Neural cell (in vitro differentiated cells): ENCODE measurements at regions not wholly inside any gene's neighbourhood (a gene's known extent, or its start where the extent isn't known, plus 50 kb on each side); places are given as distances from the start of the nearest gene placed in this dataset.

Source experiments
- H2AFZ ChIP-seq: fragments of 200-600, 300-800 bp; sonication (generic), shearing (Covaris generic); 2 replicates; pipeline ENCODE4 v1.6.0; 2014; ENCODE audit warnings: low read depth, mild to moderate bottlenecking, antibody characterized with exemption, low read length, moderate library complexity
- H3F3A ChIP-seq: fragments of 200-600 bp; shearing (Covaris generic); 2 replicates; pipeline ENCODE4 v1.6.1; 2016; ENCODE audit warnings: mild to moderate bottlenecking, moderate library complexity, mixed read lengths, antibody characterized with exemption, low read length; ENCODE audit not compliant: insufficient read depth, poor library complexity, severe bottlenecking
- H3K27ac ChIP-seq: fragments of 200-600, 300-800 bp; sonication (generic), shearing (Covaris generic); 2 replicates; pipeline ENCODE4 v1.5.1; 2014; ENCODE audit warnings: mild to moderate bottlenecking, low read length, moderate library complexity
- H3K27me3 ChIP-seq: fragments of 300-800, 200-600 bp; sonication (generic), shearing (Covaris generic); 2 replicates; pipeline ENCODE4 v1.6.0; 2014; ENCODE audit warnings: mild to moderate bottlenecking, low read depth, low read length, moderate library complexity; ENCODE audit not compliant: insufficient read depth
- H3K36me3 ChIP-seq: fragments of 300-800, 200-600 bp; sonication (generic), shearing (Covaris generic); 2 replicates; pipeline ENCODE4 v1.5.1; 2014; ENCODE audit warnings: mild to moderate bottlenecking, antibody characterized with exemption, low read length, moderate library complexity; ENCODE audit not compliant: insufficient read depth
- H3K4me2 ChIP-seq: fragments of 300-800, 200-600 bp; sonication (generic), shearing (Covaris generic); 2 replicates; pipeline ENCODE4 v1.6.0; 2014; ENCODE audit warnings: mild to moderate bottlenecking, low read length
- H3K4me3 ChIP-seq: fragments of 300-800, 200-600 bp; sonication (generic), shearing (Covaris generic); 2 replicates; pipeline ENCODE4 v1.5.1; 2014; ENCODE audit warnings: mild to moderate bottlenecking, low read length, moderate library complexity
- H3K79me2 ChIP-seq: fragments of 200-600 bp; shearing (Covaris generic); replicated peaks from 2 replicates; pipeline ENCODE4 v1.6.0; 2014; ENCODE audit warnings: mild to moderate bottlenecking, low read length, moderate library complexity; ENCODE audit not compliant: insufficient read depth
- H3K9ac ChIP-seq: fragments of 300-800, 200-600 bp; sonication (generic), shearing (Covaris generic); 2 replicates; pipeline ENCODE4 v1.6.1; 2016; ENCODE audit warnings: mild to moderate bottlenecking, low read length, mixed read lengths
- H3K9me2 ChIP-seq: fragments of 200-600 bp; shearing (Covaris generic); 2 replicates; pipeline ENCODE4 v1.6.1; 2016; ENCODE audit warnings: mild to moderate bottlenecking, low read length, mixed read lengths; ENCODE audit not compliant: insufficient read depth
- H3K9me3 ChIP-seq: fragments of 200-600, 300-800 bp; sonication (generic), shearing (Covaris generic); 2 replicates; pipeline ENCODE4 v1.6.1; 2016; ENCODE audit warnings: mild to moderate bottlenecking, mixed run types, low read length, moderate library complexity, mixed read lengths
- H4K20me1 ChIP-seq: fragments of 200-600 bp; shearing (Covaris generic); 2 replicates; pipeline ENCODE4 v1.6.1; 2016; ENCODE audit warnings: mild to moderate bottlenecking, mixed run types; ENCODE audit not compliant: insufficient read depth
- EP300 ChIP-seq: fragments of 450-650 bp; conservative IDR thresholded peaks from 2 replicates; pipeline ENCODE4 v1.6.1; 2014; ENCODE audit warnings: antibody characterized with exemption, mild to moderate bottlenecking, moderate library complexity; ENCODE audit not compliant: poor library complexity, severe bottlenecking
- EZH2 ChIP-seq: fragments of 200-600, 300-800 bp; shearing (Covaris generic), sonication (generic); IDR thresholded peaks from 2 replicates; pipeline ENCODE4 v1.6.1; 2014; ENCODE audit warnings: antibody characterized with exemption, low read length, borderline replicate concordance, mild to moderate bottlenecking; ENCODE audit not compliant: insufficient read depth, poor library complexity, severe bottlenecking
- MXI1 ChIP-seq: fragments of 450-650 bp; conservative IDR thresholded peaks from 2 replicates; pipeline ENCODE4 v1.6.1; 2014; ENCODE audit warnings: antibody characterized with exemption, mild to moderate bottlenecking; ENCODE audit not compliant: poor library complexity, severe bottlenecking
- POLR2AphosphoS5 ChIP-seq: IDR thresholded peaks from 2 replicates; pipeline ENCODE4 v1.6.1; 2012
- RAD21 ChIP-seq: fragments of 450-650 bp; conservative IDR thresholded peaks from 2 replicates; pipeline ENCODE4 v1.6.1; 2014; ENCODE audit warnings: antibody characterized with exemption, mild to moderate bottlenecking, moderate library complexity
- SMC3 ChIP-seq: fragments of 450-650 bp; conservative IDR thresholded peaks from 2 replicates; pipeline ENCODE4 v1.6.1; 2014; ENCODE audit warnings: antibody characterized with exemption, mild to moderate bottlenecking, moderate library complexity; ENCODE audit not compliant: poor library complexity
- TAF1 ChIP-seq: IDR thresholded peaks from 2 replicates; pipeline ENCODE4 v1.6.1; 2012; ENCODE audit warnings: low read depth
- TF ChIP-seq, protein P1 (sequence below): fragments of 450-650 bp; IDR thresholded peaks from 2 replicates; pipeline ENCODE4 v1.5.1; 2014; ENCODE audit warnings: antibody characterized with exemption, mild to moderate bottlenecking, moderate library complexity; ENCODE audit not compliant: poor library complexity, severe bottlenecking
- TF ChIP-seq, protein P2 (sequence below): IDR thresholded peaks from 2 replicates; pipeline ENCODE4 v1.6.1; 2012; ENCODE audit warnings: borderline replicate concordance

DNA sequence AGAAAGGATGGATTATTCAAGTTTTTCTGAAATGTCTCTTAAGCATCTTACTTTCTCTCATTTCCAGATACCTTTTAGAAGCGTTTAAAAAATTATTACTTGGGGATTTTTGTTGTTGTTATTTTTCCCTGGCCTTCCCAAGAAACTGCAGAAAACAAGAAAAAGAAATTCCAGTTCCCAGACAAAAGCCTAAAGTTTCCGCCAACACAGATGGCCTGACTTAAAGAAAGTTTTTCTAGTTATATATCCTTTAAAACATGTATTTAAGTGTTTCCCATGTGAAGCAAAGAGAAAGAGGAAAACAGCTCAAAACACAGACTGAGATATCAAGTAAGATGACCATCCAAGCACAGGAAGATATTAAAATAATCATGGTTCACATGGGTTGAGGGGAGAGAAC lies 401.7 kb upstream of the MAF start:
- H3K9me2 ChIP-seq, result no peaks in the 10 kb centered on the region
- no peaks in the 10 kb centered on the region for H3K36me3 ChIP-seq
- no peak overlapping the region for H3K4me2 ChIP-seq
- no peaks in the 10 kb centered on the region for H3F3A ChIP-seq
- no peaks in the 10 kb centered on the region for H3K9me3 ChIP-seq
- H3K4me3 ChIP-seq, result no peak overlapping the region
- H3K27ac ChIP-seq, result no peak overlapping the region
- no peak for TF ChIP-seq SMC3
- TF ChIP-seq, protein P1, sequence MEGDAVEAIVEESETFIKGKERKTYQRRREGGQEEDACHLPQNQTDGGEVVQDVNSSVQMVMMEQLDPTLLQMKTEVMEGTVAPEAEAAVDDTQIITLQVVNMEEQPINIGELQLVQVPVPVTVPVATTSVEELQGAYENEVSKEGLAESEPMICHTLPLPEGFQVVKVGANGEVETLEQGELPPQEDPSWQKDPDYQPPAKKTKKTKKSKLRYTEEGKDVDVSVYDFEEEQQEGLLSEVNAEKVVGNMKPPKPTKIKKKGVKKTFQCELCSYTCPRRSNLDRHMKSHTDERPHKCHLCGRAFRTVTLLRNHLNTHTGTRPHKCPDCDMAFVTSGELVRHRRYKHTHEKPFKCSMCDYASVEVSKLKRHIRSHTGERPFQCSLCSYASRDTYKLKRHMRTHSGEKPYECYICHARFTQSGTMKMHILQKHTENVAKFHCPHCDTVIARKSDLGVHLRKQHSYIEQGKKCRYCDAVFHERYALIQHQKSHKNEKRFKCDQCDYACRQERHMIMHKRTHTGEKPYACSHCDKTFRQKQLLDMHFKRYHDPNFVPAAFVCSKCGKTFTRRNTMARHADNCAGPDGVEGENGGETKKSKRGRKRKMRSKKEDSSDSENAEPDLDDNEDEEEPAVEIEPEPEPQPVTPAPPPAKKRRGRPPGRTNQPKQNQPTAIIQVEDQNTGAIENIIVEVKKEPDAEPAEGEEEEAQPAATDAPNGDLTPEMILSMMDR, result no peak
- no peak for TF ChIP-seq EZH2
- TF ChIP-seq MXI1, result no peak
- TF ChIP-seq TAF1, result no peak
- no peak for TF ChIP-seq RAD21
- TF ChIP-seq, protein P2, sequence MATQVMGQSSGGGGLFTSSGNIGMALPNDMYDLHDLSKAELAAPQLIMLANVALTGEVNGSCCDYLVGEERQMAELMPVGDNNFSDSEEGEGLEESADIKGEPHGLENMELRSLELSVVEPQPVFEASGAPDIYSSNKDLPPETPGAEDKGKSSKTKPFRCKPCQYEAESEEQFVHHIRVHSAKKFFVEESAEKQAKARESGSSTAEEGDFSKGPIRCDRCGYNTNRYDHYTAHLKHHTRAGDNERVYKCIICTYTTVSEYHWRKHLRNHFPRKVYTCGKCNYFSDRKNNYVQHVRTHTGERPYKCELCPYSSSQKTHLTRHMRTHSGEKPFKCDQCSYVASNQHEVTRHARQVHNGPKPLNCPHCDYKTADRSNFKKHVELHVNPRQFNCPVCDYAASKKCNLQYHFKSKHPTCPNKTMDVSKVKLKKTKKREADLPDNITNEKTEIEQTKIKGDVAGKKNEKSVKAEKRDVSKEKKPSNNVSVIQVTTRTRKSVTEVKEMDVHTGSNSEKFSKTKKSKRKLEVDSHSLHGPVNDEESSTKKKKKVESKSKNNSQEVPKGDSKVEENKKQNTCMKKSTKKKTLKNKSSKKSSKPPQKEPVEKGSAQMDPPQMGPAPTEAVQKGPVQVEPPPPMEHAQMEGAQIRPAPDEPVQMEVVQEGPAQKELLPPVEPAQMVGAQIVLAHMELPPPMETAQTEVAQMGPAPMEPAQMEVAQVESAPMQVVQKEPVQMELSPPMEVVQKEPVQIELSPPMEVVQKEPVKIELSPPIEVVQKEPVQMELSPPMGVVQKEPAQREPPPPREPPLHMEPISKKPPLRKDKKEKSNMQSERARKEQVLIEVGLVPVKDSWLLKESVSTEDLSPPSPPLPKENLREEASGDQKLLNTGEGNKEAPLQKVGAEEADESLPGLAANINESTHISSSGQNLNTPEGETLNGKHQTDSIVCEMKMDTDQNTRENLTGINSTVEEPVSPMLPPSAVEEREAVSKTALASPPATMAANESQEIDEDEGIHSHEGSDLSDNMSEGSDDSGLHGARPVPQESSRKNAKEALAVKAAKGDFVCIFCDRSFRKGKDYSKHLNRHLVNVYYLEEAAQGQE, result no peak
- TF ChIP-seq EP300, result no peak
- TF ChIP-seq POLR2AphosphoS5, result no peak
- no peak overlapping the region for H3K9ac ChIP-seq
- no peak overlapping the region for H2AFZ ChIP-seq
- no peaks in the 10 kb centered on the region for H4K20me1 ChIP-seq
- H3K27me3 ChIP-seq, result no peaks in the 10 kb centered on the region
- H3K79me2 ChIP-seq, result no peaks in the 10 kb centered on the region

DNA sequence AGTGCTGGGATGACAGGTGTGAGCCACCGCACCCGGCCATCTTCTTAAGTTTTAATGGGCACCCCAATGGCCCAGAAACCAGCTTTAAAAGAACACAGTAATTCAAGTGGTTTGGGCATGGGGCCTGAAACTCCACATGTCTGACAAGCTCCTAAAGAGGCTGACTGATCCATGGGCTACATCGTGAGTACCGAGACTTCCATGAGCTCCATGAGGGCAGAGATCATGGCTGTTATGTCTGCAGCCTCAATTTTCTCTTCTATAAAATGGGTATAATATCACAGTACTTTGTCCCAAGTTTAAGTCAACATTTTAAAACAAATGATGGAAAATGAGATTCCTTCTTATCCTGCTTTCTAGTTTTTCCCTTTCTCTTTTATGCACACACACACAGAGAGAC lies 397.6 kb upstream of the MAF start:
- Histone ChIP-seq H4K20me1 (no peaks in the 10 kb centered on the region), H2AFZ (no peak overlapping the region), H3K9ac (no peak overlapping the region), H3K4me3 (no peak overlapping the region), H3K9me3 (no peaks in the 10 kb centered on the region), H3K27me3 (no peaks in the 10 kb centered on the region), H3K36me3 (no peaks in the 10 kb centered on the region), H3K4me2 (no peak overlapping the region), H3K79me2 (no peaks in the 10 kb centered on the region), H3F3A (no peaks in the 10 kb centered on the region), H3K27ac (no peak overlapping the region), H3K9me2 (no peaks in the 10 kb centered on the region)
- no peak for TF ChIP-seq SMC3
- TF ChIP-seq TAF1, result no peak
- no peak for TF ChIP-seq EP300
- TF ChIP-seq, protein P1, result no peak
